ENCODE measurements at regions not wholly inside any gene's neighbourhood (a gene's known extent, or its start where the extent isn't known, plus 50 kb on each side); places are given as distances from the start of the nearest gene placed in this dataset.

GRCh38 chr5:57663466-57663865, 180.9 kb upstream of the ACTBL2 start:
- H3K4me3 ChIP-seq (ENCODE audit: low read length in 2 of 2): no peak overlapping the region
- H3K4me1 ChIP-seq (ENCODE audit: insufficient read depth, low read length): no peaks in the 10 kb centered on the region
- CTCF ChIA-PET (ENCODE audit: partially characterized antibody): interaction anchor here (3.6 kb wide), 1 partner anchor 13 kb away, joined by 12 read pairs; no protein-coding TSS in a partner anchor
- DNase-seq: no peak
- Mint-ChIP-seq H3K36me3 (no peaks in the 10 kb centered on the region), H3K27me3 (peaks cover 2 to 6% of the 10 kb centered on the region in 2 donors), H3K4me3 (no peak overlapping the region), H3K9me3 (peaks cover 0 to 5% (median 0%) of the 10 kb centered on the region in 8 donors), H3K27ac (no peak overlapping the region), H3K4me1 (no peaks in the 10 kb centered on the region)
- POLR2A ChIA-PET (ENCODE audit: partially characterized antibody): no interaction called here
- no peaks in the 10 kb centered on the region for H3K9me3 ChIP-seq (ENCODE audit: control insufficient read depth in 1 of 2, low read length in 2 of 2)
- H3K27me3 ChIP-seq (ENCODE audit: insufficient read depth, low read length): no peaks in the 10 kb centered on the region
- no peak overlapping the region for H3K27ac ChIP-seq (ENCODE audit: low read depth, low read length)
- intact Hi-C loops (cut with micrococcal nuclease): no loop called here
- no peaks in the 10 kb centered on the region for H3K36me3 ChIP-seq (ENCODE audit: insufficient read depth, low read length)

- Mint-ChIP-seq H3K27ac (no peak overlapping the region), H3K9me3 (peaks cover 0 to 5% (median 0%) of the 10 kb centered on the region in 8 donors), H3K4me1 (no peaks in the 10 kb centered on the region), H3K27me3 (peaks cover 2 to 6% of the 10 kb centered on the region in 2 donors), H3K36me3 (no peaks in the 10 kb centered on the region), H3K4me3 (no peak overlapping the region)
- H3K27me3 ChIP-seq (ENCODE audit: insufficient read depth, low read length): no peaks in the 10 kb centered on the region
- H3K4me1 ChIP-seq (ENCODE audit: insufficient read depth, low read length): no peaks in the 10 kb centered on the region
- no peaks in the 10 kb centered on the region for H3K36me3 ChIP-seq (ENCODE audit: insufficient read depth, low read length)
- ChIA-PET POLR2A (ENCODE audit: partially characterized antibody) (no interaction called here), CTCF (ENCODE audit: partially characterized antibody) (interaction anchor here (3.6 kb wide), 1 partner anchor 13 kb away, joined by 12 read pairs; no protein-coding TSS in a partner anchor)
- intact Hi-C loops (cut with micrococcal nuclease): no loop called here
- DNase-seq: no peak
- H3K27ac ChIP-seq (ENCODE audit: low read depth, low read length): no peak overlapping the region
- no peaks in the 10 kb centered on the region for H3K9me3 ChIP-seq (ENCODE audit: control insufficient read depth in 1 of 2, low read length in 2 of 2)
- no peak overlapping the region for H3K4me3 ChIP-seq (ENCODE audit: low read length in 2 of 2)
These were observed 180.4 kb upstream of the ACTBL2 start for GRCh38 chr5:57662991-57663390.

- intact Hi-C loops (cut with micrococcal nuclease): no loop called here
- DNase-seq: no peak
- Histone ChIP-seq H3K9me3 (ENCODE audit: control insufficient read depth in 1 of 2, low read length in 2 of 2) (no peaks in the 10 kb centered on the region), H3K27me3 (ENCODE audit: insufficient read depth, low read length) (no peaks in the 10 kb centered on the region), H3K36me3 (ENCODE audit: insufficient read depth, low read length) (no peaks in the 10 kb centered on the region), H3K27ac (ENCODE audit: low read depth, low read length) (no peak overlapping the region), H3K4me3 (ENCODE audit: low read length in 2 of 2) (no peak overlapping the region), H3K4me1 (ENCODE audit: insufficient read depth, low read length) (no peaks in the 10 kb centered on the region)
- Mint-ChIP-seq H3K27me3 (peaks cover 2 to 4% of the 10 kb centered on the region in 2 donors), H3K4me1 (no peaks in the 10 kb centered on the region), H3K36me3 (no peaks in the 10 kb centered on the region), H3K27ac (no peak overlapping the region), H3K9me3 (peaks cover 0 to 5% (median 0%) of the 10 kb centered on the region in 8 donors), H3K4me3 (no peak overlapping the region)
- ChIA-PET POLR2A (ENCODE audit: partially characterized antibody) (no interaction called here), CTCF (ENCODE audit: partially characterized antibody) (no interaction called here)
These were observed 177.3 kb upstream of the ACTBL2 start for GRCh38 chr5:57659886-57660285.

- POLR2A ChIA-PET (ENCODE audit: partially characterized antibody): no interaction called here
- CTCF ChIA-PET (ENCODE audit: partially characterized antibody): interaction anchor here (1.1 kb wide), 1 partner anchor 8 kb away, joined by 7 read pairs; no protein-coding TSS in a partner anchor
- Mint-ChIP-seq H3K36me3 (no peaks in the 10 kb centered on the region), H3K27me3 (peaks cover 1 to 2% of the 10 kb centered on the region in 2 donors), H3K9me3 (peaks cover 0 to 5% (median 0%) of the 10 kb centered on the region in 8 donors), H3K4me1 (no peaks in the 10 kb centered on the region), H3K27ac (no peak overlapping the region), H3K4me3 (no peak overlapping the region)
- no peaks in the 10 kb centered on the region for H3K36me3 ChIP-seq (ENCODE audit: insufficient read depth, low read length)
- H3K27me3 ChIP-seq (ENCODE audit: insufficient read depth, low read length): no peaks in the 10 kb centered on the region
- intact Hi-C loops (cut with micrococcal nuclease): no loop called here
- no peaks in the 10 kb centered on the region for H3K9me3 ChIP-seq (ENCODE audit: control insufficient read depth in 1 of 2, low read length in 2 of 2)
- no peak for DNase-seq
- H3K4me3 ChIP-seq (ENCODE audit: low read length in 2 of 2): no peak overlapping the region
- H3K4me1 ChIP-seq (ENCODE audit: insufficient read depth, low read length): no peaks in the 10 kb centered on the region
- H3K27ac ChIP-seq (ENCODE audit: low read depth, low read length): no peak overlapping the region
These were observed 175.4 kb upstream of the ACTBL2 start for GRCh38 chr5:57658018-57658417.

GRCh38 chr5:57655228-57655627, 172.6 kb upstream of the ACTBL2 start:
- Mint-ChIP-seq H3K4me3 (no peak overlapping the region), H3K27ac (no peak overlapping the region), H3K4me1 (no peaks in the 10 kb centered on the region), H3K36me3 (no peaks in the 10 kb centered on the region), H3K27me3 (peaks cover 2 to 3% of the 10 kb centered on the region in 2 donors), H3K9me3 (peaks cover 0 to 5% (median 0%) of the 10 kb centered on the region in 8 donors)
- Histone ChIP-seq H3K27ac (ENCODE audit: low read depth, low read length) (no peak overlapping the region), H3K4me3 (ENCODE audit: low read length in 2 of 2) (no peak overlapping the region), H3K36me3 (ENCODE audit: insufficient read depth, low read length) (no peaks in the 10 kb centered on the region), H3K27me3 (ENCODE audit: insufficient read depth, low read length) (no peaks in the 10 kb centered on the region), H3K9me3 (ENCODE audit: control insufficient read depth in 1 of 2, low read length in 2 of 2) (no peaks in the 10 kb centered on the region), H3K4me1 (ENCODE audit: insufficient read depth, low read length) (no peaks in the 10 kb centered on the region)
- no peak for DNase-seq
- ChIA-PET POLR2A (ENCODE audit: partially characterized antibody) (no interaction called here), CTCF (ENCODE audit: partially characterized antibody) (interaction anchor here (1.7 kb wide), 1 partner anchor 806 kb away, joined by 7 read pairs; no protein-coding TSS in a partner anchor)
- intact Hi-C loops (cut with micrococcal nuclease): no loop called here

GRCh38 chr5:57653636-57654290, 171.2 kb upstream of the ACTBL2 start:
- intact Hi-C loops (cut with micrococcal nuclease): no loop called here
- H3K36me3 ChIP-seq (ENCODE audit: insufficient read depth, low read length): no peaks in the 10 kb centered on the region
- Mint-ChIP-seq H3K27me3 (peaks cover 6 to 8% of the 10 kb centered on the region in 2 donors), H3K4me1 (no peaks in the 10 kb centered on the region), H3K36me3 (no peaks in the 10 kb centered on the region), H3K27ac (no peak overlapping the region), H3K9me3 (peaks cover 0 to 7% (median 2%) of the 10 kb centered on the region in 8 donors), H3K4me3 (no peak overlapping the region)
- no peak overlapping the region for H3K27ac ChIP-seq (ENCODE audit: low read depth, low read length)
- H3K27me3 ChIP-seq (ENCODE audit: insufficient read depth, low read length): no peaks in the 10 kb centered on the region
- DNase-seq: no peak
- no peaks in the 10 kb centered on the region for H3K9me3 ChIP-seq (ENCODE audit: control insufficient read depth in 1 of 2, low read length in 2 of 2)
- no peak overlapping the region for H3K4me3 ChIP-seq (ENCODE audit: low read length in 2 of 2)
- CTCF ChIA-PET (ENCODE audit: partially characterized antibody): no interaction called here
- H3K4me1 ChIP-seq (ENCODE audit: insufficient read depth, low read length): no peaks in the 10 kb centered on the region
- POLR2A ChIA-PET (ENCODE audit: partially characterized antibody): no interaction called here

GRCh38 chr5:57651127-57651526, 168.5 kb upstream of the ACTBL2 start:
- Mint-ChIP-seq H3K9me3 (peaks cover 0 to 13% (median 7%) of the 10 kb centered on the region in 8 donors), H3K36me3 (no peaks in the 10 kb centered on the region), H3K4me1 (no peaks in the 10 kb centered on the region), H3K27me3 (peaks cover 7 to 10% of the 10 kb centered on the region in 2 donors), H3K27ac (no peak overlapping the region), H3K4me3 (no peak overlapping the region)
- Histone ChIP-seq H3K27ac (ENCODE audit: low read depth, low read length) (no peak overlapping the region), H3K27me3 (ENCODE audit: insufficient read depth, low read length) (no peaks in the 10 kb centered on the region), H3K9me3 (ENCODE audit: control insufficient read depth in 1 of 2, low read length in 2 of 2) (no peaks in the 10 kb centered on the region), H3K4me1 (ENCODE audit: insufficient read depth, low read length) (no peaks in the 10 kb centered on the region), H3K36me3 (ENCODE audit: insufficient read depth, low read length) (no peaks in the 10 kb centered on the region), H3K4me3 (ENCODE audit: low read length in 2 of 2) (no peak overlapping the region)
- intact Hi-C loops (cut with micrococcal nuclease): no loop called here
- ChIA-PET POLR2A (ENCODE audit: partially characterized antibody) (interaction anchor here (0.8 kb wide), 1 partner anchor 809 kb away, joined by 3 read pairs; the partner anchor contains the start of gene PLK2), CTCF (ENCODE audit: partially characterized antibody) (interaction anchor here (1.3 to 4.2 kb wide), 8 partner anchors 10 to 811 kb away, joined by 3 to 30 read pairs (median 10); no protein-coding TSS in a partner anchor)
- DNase-seq: no peak

All from CD4-positive, alpha-beta memory T cell (primary cell).